AG04449 (cell line): ENCODE measurements at regions not wholly inside any gene's neighbourhood (a gene's known extent, or its start where the extent isn't known, plus 50 kb on each side); places are given as distances from the start of the nearest gene placed in this dataset.

Experiments
- CTCF ChIA-PET: fragments of 350-600 bp; formaldehyde crosslinking; extraction: SDS; loops from one replicate; lab custom pipeline; 2021; ENCODE audit warnings: antibody characterized with exemption; lab: Yijun Ruan, JAX
- POLR2A ChIA-PET: fragments of 400-600, 350-600 bp; formaldehyde crosslinking; extraction: SDS; loops from one replicate; lab custom pipeline; 2020; ENCODE audit warnings: antibody characterized with exemption, inconsistent platforms; lab: Yijun Ruan, JAX
- DNase-seq: peaks from one replicate; pipeline ENCODE4 v3.0.0-alpha.2; 2010; ENCODE audit warnings: low read depth, low spot score
- H3K4me3 ChIP-seq: 2 replicates; pipeline ENCODE4 v1.5.1; 2011; ENCODE audit warnings: low read depth, mild to moderate bottlenecking, control low read depth, low read length
- TF ChIP-seq, protein P1 (sequence below): IDR thresholded peaks from one replicate; pipeline ENCODE4 v1.5.1; 2011; ENCODE audit warnings: mild to moderate bottlenecking, moderate library complexity, low read length, control low read depth, inconsistent platforms; ENCODE audit not compliant: insufficient read depth; ENCODE audit errors: missing control alignments

DNA sequence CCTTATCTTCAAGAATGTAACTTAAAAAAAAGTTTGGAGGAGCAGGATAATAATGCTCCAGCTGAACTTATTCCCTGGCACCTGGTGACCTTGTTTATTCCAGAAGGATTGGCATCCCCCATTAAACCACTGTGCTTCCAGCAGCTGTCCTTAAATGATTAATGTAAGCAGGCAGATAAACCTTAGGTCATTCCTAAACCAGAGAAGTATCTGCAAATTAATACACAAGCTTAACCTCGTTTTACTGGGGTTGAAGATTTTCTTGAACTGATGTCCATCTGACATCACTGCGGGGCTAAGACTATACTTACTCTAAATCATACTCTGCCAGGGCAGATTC lies 116.1 kb upstream of the PALS2 start:
- ChIA-PET POLR2A (no interaction called here), CTCF (no interaction called here)

DNA sequence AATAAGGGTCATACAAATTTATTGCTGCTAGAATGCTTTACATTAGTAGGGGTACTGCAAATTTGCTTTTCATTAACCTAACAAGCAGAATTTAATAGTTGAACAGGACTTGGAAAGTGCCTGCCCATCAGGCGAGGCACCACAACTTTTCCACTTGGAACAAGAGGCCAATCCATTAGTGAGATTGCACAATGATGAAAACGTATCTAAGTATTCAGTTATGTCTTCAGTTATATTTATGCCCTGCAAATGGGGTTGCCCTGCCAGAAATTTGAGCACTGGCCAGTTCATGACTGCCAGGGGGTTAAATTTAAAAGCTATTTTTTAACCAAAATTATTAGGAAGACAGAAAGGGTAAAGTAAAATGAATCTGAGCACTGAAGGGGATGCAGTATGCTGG lies 111.1 kb upstream of the PALS2 start:
- POLR2A ChIA-PET, result no interaction called here
- no peak for DNase-seq
- TF ChIP-seq, protein P1, sequence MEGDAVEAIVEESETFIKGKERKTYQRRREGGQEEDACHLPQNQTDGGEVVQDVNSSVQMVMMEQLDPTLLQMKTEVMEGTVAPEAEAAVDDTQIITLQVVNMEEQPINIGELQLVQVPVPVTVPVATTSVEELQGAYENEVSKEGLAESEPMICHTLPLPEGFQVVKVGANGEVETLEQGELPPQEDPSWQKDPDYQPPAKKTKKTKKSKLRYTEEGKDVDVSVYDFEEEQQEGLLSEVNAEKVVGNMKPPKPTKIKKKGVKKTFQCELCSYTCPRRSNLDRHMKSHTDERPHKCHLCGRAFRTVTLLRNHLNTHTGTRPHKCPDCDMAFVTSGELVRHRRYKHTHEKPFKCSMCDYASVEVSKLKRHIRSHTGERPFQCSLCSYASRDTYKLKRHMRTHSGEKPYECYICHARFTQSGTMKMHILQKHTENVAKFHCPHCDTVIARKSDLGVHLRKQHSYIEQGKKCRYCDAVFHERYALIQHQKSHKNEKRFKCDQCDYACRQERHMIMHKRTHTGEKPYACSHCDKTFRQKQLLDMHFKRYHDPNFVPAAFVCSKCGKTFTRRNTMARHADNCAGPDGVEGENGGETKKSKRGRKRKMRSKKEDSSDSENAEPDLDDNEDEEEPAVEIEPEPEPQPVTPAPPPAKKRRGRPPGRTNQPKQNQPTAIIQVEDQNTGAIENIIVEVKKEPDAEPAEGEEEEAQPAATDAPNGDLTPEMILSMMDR, result no peak
- CTCF ChIA-PET, result no interaction called here
- H3K4me3 ChIP-seq, result no peak overlapping the region

More for the DNA sequence above, 116.1 kb upstream of the PALS2 start:
- H3K4me3 ChIP-seq, result no peak overlapping the region
- TF ChIP-seq, protein P1, result no peak
- DNase-seq, result no peak

- no peak for DNase-seq
- TF ChIP-seq, protein P1, result no peak
- no peak overlapping the region for H3K4me3 ChIP-seq
- ChIA-PET POLR2A (no interaction called here), CTCF (no interaction called here)
Observed at GRCh38 chr7:24462984-24463383, 110.3 kb upstream of the PALS2 start.

DNA sequence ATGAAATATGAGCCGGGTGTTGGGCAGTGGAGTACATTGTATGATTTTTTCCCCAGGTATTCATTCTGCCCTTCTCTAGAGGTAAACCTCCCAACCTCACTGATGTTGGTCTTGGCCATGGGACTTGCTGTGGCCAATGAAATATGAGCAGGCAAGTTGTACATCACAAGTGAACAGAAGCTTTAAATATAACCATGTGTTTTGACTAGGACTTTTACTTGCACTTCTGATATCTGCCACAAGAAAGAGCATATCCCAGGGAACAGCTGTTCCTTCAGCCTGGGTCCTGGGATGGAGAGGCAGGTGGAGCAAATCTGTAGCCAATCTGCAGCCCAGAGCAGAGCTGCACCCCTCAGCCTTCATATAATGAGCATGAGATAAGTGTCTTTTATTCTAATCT lies 109.8 kb upstream of the PALS2 start:
- DNase-seq, result no peak
- CTCF ChIA-PET, result interaction anchor here (0.7 kb wide), 1 partner anchor 349 kb away, joined by 3 read pairs; no protein-coding TSS in a partner anchor
- TF ChIP-seq, protein P1, result no peak
- POLR2A ChIA-PET, result no interaction called here
- H3K4me3 ChIP-seq, result no peak overlapping the region

DNA sequence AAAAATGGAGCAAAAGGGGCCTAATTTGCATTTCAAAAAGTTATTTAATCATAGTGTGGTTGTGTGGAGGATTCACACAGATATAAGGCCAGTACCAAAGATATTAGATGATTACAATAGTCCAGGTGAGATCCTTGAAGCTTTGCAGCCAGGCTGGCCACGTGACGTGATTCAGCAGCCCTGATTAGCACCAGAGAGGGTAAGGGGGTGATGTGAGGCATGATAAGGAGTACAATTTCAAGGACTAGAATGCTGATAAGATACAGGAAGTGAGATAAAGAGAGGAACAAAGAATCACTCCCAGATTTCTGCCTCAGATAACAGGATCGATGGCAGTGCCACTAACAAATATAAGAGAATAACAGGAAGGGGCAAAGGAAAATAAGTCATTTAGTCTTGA lies 108.4 kb upstream of the PALS2 start:
- TF ChIP-seq, protein P1, result no peak

GRCh38 chr7:24466168-24466768 lies 107.0 kb upstream of the PALS2 start:
- CTCF ChIA-PET, result no interaction called here
- TF ChIP-seq, protein P1, result no peak
- no peak for DNase-seq
- POLR2A ChIA-PET, result no interaction called here
- no peak overlapping the region for H3K4me3 ChIP-seq

More for the DNA sequence above, 108.4 kb upstream of the PALS2 start:
- CTCF ChIA-PET, result no interaction called here
- no peak for DNase-seq
- H3K4me3 ChIP-seq, result no peak overlapping the region
- POLR2A ChIA-PET, result no interaction called here
